ENCODE measurements at regions not wholly inside any gene's neighbourhood (a gene's known extent, or its start where the extent isn't known, plus 50 kb on each side); places are given as distances from the start of the nearest gene placed in this dataset.

- Histone ChIP-seq H3K9me3 (ENCODE audit: severe bottlenecking) (no peaks in the 10 kb centered on the region), H3K27me3 (ENCODE audit: insufficient read depth, low read depth, severe bottlenecking) (no peaks in the 10 kb centered on the region), H3K27ac (no peak overlapping the region), H3K4me3 (ENCODE audit: low read depth, low read length) (no peak overlapping the region), H3K36me3 (no peaks in the 10 kb centered on the region)
- no peak for DNase-seq
- no peak for TF ChIP-seq CTCF (IDR thresholded peaks at IDR 0.05; ENCODE audit: low read depth, low read length)
Measured at GRCh38 chr12:60278209-60278608, 682.4 kb downstream of the SLC16A7 start.

GRCh38 chr12:60279221-60279620, 683.4 kb downstream of the SLC16A7 start:
- H3K9me3 ChIP-seq (ENCODE audit: severe bottlenecking) = no peaks in the 10 kb centered on the region
- H3K4me3 ChIP-seq (ENCODE audit: low read depth, low read length) = no peak overlapping the region
- no peak for DNase-seq
- no peaks in the 10 kb centered on the region for H3K36me3 ChIP-seq
- no peak for TF ChIP-seq CTCF (IDR thresholded peaks at IDR 0.05; ENCODE audit: low read depth, low read length)
- no peaks in the 10 kb centered on the region for H3K27me3 ChIP-seq (ENCODE audit: insufficient read depth, low read depth, severe bottlenecking)
- no peak overlapping the region for H3K27ac ChIP-seq

GRCh38 chr12:60281522-60281921, 685.7 kb downstream of the SLC16A7 start:
- no peaks in the 10 kb centered on the region for H3K27me3 ChIP-seq (ENCODE audit: insufficient read depth, low read depth, severe bottlenecking)
- no peaks in the 10 kb centered on the region for H3K9me3 ChIP-seq (ENCODE audit: severe bottlenecking)
- H3K27ac ChIP-seq = no peak overlapping the region
- H3K36me3 ChIP-seq = no peaks in the 10 kb centered on the region
- no peak overlapping the region for H3K4me3 ChIP-seq (ENCODE audit: low read depth, low read length)
- DNase-seq = no peak
- no peak for TF ChIP-seq CTCF (IDR thresholded peaks at IDR 0.05; ENCODE audit: low read depth, low read length)

- no peaks in the 10 kb centered on the region for H3K27me3 ChIP-seq (ENCODE audit: insufficient read depth, low read depth, severe bottlenecking)
- no peak overlapping the region for H3K27ac ChIP-seq
- DNase-seq = no peak
- TF ChIP-seq CTCF (IDR thresholded peaks at IDR 0.05; ENCODE audit: low read depth, low read length) = no peak
- H3K9me3 ChIP-seq (ENCODE audit: severe bottlenecking) = peaks cover 4% of the 10 kb centered on the region
- no peak overlapping the region for H3K4me3 ChIP-seq (ENCODE audit: low read depth, low read length)
- H3K36me3 ChIP-seq = no peaks in the 10 kb centered on the region
Measured at GRCh38 chr12:60290532-60290931, 694.7 kb downstream of the SLC16A7 start.

GRCh38 chr12:60308366-60308991, 712.6 kb downstream of the SLC16A7 start:
- Histone ChIP-seq H3K4me3 (ENCODE audit: low read depth, low read length) (no peak overlapping the region), H3K9me3 (ENCODE audit: severe bottlenecking) (no peaks in the 10 kb centered on the region), H3K36me3 (no peaks in the 10 kb centered on the region), H3K27ac (no peak overlapping the region), H3K27me3 (ENCODE audit: insufficient read depth, low read depth, severe bottlenecking) (no peaks in the 10 kb centered on the region)
- no peak for DNase-seq
- TF ChIP-seq CTCF (IDR thresholded peaks at IDR 0.05; ENCODE audit: low read depth, low read length) = no peak

GRCh38 chr12:60311940-60312339, 716.1 kb downstream of the SLC16A7 start:
- no peak overlapping the region for H3K27ac ChIP-seq
- no peaks in the 10 kb centered on the region for H3K36me3 ChIP-seq
- no peak overlapping the region for H3K4me3 ChIP-seq (ENCODE audit: low read depth, low read length)
- no peaks in the 10 kb centered on the region for H3K27me3 ChIP-seq (ENCODE audit: insufficient read depth, low read depth, severe bottlenecking)
- no peak for TF ChIP-seq CTCF (IDR thresholded peaks at IDR 0.05; ENCODE audit: low read depth, low read length)
- no peaks in the 10 kb centered on the region for H3K9me3 ChIP-seq (ENCODE audit: severe bottlenecking)
- no peak for DNase-seq

Measured in WERI-Rb-1 (cell line).